NB4 (cell line): ENCODE measurements at regions not wholly inside any gene's neighbourhood (a gene's known extent, or its start where the extent isn't known, plus 50 kb on each side); places are given as distances from the start of the nearest gene placed in this dataset.

Experiments used
- DNase-seq: peaks from one replicate; pipeline ENCODE4 v3.0.0; 2010; ENCODE audit warnings: low read depth
- H3K4me3 ChIP-seq: one replicate; pipeline ENCODE4 v1.5.1; 2011; ENCODE audit warnings: mild to moderate bottlenecking, low read depth, low read length, moderate library complexity
- CTCF ChIP-seq: IDR thresholded peaks from one replicate; pipeline ENCODE4 v1.5.1; 2012; ENCODE audit warnings: low read depth, low read length
- MYC ChIP-seq: IDR thresholded peaks from 2 replicates; pipeline ENCODE4 v1.6.1; 2011; ENCODE audit warnings: low read depth, low read length
- POLR2A ChIP-seq: IDR thresholded peaks from 2 replicates; pipeline ENCODE4 v1.6.1; 2011; ENCODE audit warnings: mild to moderate bottlenecking; ENCODE audit not compliant: insufficient read length; ENCODE audit errors: extremely low read depth
- TF ChIP-seq, protein P1 (sequence below): IDR thresholded peaks from 2 replicates; pipeline ENCODE4 v1.6.1; 2011; ENCODE audit warnings: low read depth, low read length

GRCh38 chr1:198906739-198907422, 268.0 kb downstream of the PTPRC start:
- TF ChIP-seq, protein P1, sequence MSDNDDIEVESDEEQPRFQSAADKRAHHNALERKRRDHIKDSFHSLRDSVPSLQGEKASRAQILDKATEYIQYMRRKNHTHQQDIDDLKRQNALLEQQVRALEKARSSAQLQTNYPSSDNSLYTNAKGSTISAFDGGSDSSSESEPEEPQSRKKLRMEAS, result no peak
- no peak for TF ChIP-seq MYC
- no peak for TF ChIP-seq POLR2A
- TF ChIP-seq CTCF, result no peak
- no peak overlapping the region for H3K4me3 ChIP-seq

DNA sequence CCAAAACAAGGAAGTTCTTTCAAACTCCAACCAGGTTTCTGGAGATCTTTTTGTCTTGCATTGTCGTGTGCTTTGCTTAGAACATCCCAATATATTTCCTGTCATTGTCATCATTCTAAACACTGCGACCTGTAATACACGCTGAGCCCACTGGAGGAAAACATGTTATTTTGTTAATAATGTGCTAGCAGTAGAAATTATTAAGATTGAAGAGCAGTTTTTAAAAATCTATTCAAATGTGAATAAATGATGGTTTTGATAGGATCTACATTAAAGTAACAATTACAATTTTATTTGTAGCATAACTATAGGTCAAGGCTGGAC, 268.5 kb downstream of the PTPRC start:
- DNase-seq, result no peak
- no peak for TF ChIP-seq MYC
- no peak for TF ChIP-seq CTCF
- TF ChIP-seq POLR2A, result no peak
- TF ChIP-seq, protein P1, result no peak
- H3K4me3 ChIP-seq, result no peak overlapping the region

More at GRCh38 chr1:198906739-198907422, 268.0 kb downstream of the PTPRC start:
- no peak for DNase-seq

DNA sequence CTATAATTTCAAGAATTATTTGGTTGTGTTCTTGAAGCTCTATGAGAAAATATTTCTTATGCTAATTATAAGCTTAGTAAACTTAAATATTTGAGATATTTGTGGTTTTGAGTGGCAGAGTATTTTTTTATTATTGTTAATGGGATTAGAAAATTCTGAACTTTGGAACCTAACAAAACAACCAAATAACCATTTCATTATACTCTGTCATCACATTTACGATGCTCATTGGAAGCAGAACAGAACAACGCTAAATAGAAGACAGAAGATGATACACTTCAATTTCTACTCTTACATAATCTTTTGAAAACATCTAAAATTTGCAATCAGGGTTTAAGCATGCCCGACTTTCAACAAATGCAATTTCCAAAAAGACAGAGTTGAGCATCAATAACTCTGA, 270.2 kb downstream of the PTPRC start:
- no peak for TF ChIP-seq POLR2A
- H3K4me3 ChIP-seq, result no peak overlapping the region
- DNase-seq, result no peak

DNA sequence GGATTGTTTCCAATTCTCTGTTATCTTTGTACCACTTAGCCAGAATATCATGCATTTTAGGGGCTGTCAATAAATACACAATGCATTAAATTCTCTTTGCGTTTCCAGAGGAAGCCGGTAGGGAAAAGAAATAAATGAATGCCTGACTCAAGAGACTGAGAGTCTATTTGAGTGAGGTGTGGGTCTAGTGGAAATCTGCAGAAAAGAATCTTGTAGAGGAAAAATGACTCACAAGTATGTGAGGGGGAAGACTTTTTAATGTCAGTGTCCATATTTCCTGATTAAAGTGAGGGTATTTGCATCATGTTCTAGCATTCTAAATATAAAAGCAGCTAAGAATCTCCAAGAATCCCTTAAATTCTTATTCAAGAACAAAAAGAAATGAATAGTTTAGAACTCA, 271.1 kb downstream of the PTPRC start:
- H3K4me3 ChIP-seq, result no peak overlapping the region
- no peak for DNase-seq
- TF ChIP-seq CTCF, result no peak
- TF ChIP-seq, protein P1, result no peak
- TF ChIP-seq POLR2A, result no peak
- no peak for TF ChIP-seq MYC

GRCh38 chr1:198910816-198911215, 272.0 kb downstream of the PTPRC start:
- TF ChIP-seq CTCF (no peak), POLR2A (no peak), MYC (no peak)
- TF ChIP-seq, protein P1, result no peak
- no peak overlapping the region for H3K4me3 ChIP-seq
- no peak for DNase-seq

- H3K4me3 ChIP-seq, result no peak overlapping the region
- TF ChIP-seq MYC (no peak), POLR2A (no peak), CTCF (no peak)
- TF ChIP-seq, protein P1, result no peak
Observed at GRCh38 chr1:198912046-198912445, 273.2 kb downstream of the PTPRC start.

More at GRCh38 chr1:198912046-198912445, 273.2 kb downstream of the PTPRC start:
- DNase-seq, result no peak
